Nucleus accumbens (tissue), 56 donors: ENCODE measurements at regions not wholly inside any gene's neighbourhood (a gene's known extent, or its start where the extent isn't known, plus 50 kb on each side); places are given as distances from the start of the nearest gene placed in this dataset.
"Not testable (repeated sequence)": the region's sequence is repeated elsewhere in the genome, so short reads cannot be mapped to it uniquely, and the experiment has no call there.

Experiments
- DNase-seq, 56 donors: peaks; one replicate each; lab custom pipeline; 2025; lab: John Stamatoyannopoulos, UW

DNA sequence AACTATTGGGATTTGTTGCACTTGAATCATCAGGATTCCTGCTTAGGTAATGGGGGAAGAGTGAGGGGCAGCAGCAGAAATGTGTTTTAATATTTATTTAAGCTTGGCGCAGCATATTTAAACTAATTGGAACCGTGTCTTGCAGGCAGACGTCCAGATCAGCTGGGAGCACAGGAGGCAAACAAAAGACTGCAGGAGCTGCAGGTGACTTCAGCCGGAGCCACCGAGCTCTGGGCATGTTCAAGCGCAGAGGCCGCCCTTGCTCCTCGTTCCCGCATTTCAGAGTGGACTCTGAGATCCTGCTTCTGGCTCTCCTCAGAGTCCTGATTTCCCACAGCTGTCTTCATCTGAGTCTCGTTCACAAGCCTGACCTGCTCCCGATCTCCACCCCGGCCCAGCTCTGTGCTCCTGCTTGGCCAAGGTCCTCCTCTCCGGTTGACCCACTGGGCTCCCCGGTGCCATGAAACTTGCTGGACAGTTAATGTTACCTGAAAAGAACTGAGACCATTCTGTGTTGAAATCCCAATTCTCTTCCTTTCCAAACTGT is 475.5 kb downstream of the SOX11 start:
- DNase-seq, result no peak

DNA sequence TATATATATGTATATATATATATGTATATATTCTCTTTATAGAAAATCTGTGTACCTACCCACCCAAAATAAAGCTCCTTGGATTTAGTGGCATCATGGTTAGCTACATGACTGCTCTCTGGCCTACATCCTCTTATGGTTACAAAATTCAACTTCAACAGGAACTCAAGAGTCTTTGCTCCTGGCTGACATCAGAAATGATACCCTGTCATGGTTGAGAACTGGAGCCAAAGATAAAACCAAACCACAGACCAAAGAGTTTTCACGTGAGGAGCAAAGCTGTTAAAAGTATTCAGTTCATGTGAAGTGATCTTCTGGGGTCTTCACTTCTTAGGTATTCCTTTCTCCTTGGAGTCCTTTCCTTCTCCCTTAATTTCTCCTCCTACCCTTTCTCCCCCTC is 476.3 kb downstream of the SOX11 start:
- DNase-seq, result no peak

DNA sequence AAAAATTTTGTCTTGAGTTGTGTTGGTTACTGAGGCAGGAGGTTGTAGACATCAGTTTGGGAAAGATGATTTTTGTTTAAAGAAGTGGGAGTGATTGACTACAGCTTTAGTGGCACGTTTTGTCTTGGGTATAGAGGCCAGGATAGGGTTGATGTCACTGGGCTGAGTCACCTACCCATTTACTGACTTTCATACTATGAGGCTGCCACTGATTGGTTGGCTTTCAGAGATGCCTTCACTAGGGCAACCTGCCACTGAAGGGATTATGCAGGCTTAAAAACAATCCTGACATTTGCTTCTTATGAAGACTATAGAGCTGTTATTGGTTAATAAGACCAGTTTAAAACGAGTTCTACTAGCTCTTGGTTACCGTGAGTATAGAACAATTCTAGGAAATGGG is 479.1 kb downstream of the SOX11 start:
- no peak for DNase-seq

DNA sequence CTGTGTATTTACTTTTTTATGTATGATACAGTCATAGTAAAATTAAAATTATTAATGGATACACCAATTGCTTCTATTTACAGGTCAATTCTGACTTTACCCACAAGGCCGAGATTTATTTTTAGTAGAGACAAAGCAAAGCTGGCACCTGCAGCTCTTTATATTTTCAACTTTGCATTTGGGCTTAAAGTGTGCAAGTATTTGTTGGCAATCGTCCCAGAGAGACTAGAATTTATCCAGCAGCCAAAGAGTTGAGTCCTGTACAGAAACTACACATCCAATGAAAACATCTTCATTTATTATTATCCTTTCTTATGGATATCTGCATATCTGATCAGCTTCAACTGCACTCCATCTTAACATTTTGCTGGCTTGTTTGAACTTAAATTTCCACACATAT is 485.6 kb downstream of the SOX11 start:
- DNase-seq, result no peak

DNA sequence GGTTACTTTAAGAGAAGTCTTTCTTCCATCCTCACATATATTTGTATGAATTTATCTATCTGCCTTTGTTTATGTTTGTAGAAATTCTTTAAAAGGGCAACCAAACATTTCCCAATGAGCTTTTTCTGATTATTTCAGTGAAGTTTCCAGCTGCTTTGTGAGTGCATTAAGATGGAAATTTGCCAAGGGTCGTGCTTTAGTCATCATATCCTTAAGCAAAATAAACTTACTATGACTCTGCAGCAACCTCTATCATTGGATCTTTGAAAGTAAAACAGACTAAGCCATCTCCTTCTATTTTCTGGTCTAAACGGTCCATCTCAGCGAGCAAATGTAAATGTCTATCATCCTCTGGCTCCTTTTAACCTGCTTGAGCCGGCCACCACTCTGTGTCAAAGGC is 489.3 kb downstream of the SOX11 start:
- DNase-seq, result no peak

DNA sequence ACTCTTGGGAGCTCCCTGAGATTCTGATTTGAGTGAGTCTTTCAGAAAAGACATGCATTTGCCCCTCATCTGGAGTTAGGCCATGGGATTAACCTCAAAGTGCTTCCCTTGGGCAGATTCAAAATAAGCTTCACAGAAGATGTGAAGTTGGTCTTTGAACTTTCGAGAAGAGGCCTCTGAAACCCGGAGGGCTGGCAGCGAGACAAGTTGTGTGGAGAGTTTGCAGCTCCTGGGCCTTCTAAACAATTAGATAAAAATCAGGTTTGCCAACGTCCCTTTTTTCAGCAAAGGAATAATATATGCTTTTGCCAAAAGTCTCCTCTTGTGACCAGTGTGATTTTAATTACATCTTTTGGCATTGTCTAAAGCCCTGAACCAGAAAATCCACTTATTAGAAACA is 489.7 kb downstream of the SOX11 start:
- DNase-seq, result no peak

DNA sequence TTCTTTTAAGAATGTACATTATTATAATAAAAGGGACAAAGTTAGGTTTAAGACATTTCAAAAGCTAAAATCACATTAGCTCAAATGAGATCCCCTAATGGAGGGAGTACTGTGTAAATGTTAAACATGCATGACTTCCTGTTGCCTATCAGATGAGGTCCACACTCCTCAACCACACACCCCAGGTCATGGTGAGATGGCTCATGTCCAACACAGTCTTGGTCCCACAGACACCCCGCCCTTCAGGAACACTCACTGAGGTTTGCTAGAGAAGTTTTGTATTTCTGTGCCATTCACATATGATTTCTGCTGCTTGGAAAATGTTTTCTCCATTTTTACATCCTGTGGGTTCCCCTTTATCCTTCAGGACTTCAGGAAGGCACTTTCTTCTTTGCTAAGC is 491.0 kb downstream of the SOX11 start:
- DNase-seq, result no peak

DNA sequence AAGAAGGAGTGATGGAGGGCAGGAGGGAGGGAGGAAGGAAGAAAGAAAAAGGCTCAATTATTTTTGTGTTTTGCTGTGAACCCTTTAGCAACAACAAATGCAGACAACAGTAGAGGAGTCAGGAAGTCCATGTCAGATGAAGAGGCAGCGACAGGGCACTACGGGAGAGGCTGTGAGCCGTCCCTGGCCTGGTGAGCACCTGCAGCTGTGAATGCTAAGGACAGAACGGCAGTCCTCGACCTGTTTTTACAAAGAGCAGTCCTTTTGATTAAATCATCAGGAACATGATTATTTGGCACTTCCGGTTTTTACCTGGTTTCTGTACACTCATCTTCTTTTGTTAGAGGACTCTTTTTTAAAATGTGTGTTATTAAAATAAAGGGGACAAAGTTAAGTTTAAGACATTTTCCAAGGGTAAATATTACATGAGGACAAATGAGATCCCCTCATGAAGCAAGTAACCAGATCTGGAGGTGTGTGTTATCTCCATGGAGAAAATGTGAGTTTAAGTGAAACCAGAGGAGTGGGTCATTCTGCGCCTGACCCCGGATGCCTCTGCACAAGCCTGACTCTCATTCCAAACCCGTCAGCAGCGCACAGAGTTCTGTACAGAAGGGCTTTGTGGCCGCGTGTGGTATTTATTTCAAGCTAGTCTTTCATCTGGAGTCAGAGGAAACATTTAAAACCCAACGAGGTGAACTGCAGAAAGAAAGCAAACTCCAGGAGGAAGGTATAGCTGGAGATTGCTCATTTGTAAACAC is 492.5 kb downstream of the SOX11 start:
- no peak for DNase-seq

DNA sequence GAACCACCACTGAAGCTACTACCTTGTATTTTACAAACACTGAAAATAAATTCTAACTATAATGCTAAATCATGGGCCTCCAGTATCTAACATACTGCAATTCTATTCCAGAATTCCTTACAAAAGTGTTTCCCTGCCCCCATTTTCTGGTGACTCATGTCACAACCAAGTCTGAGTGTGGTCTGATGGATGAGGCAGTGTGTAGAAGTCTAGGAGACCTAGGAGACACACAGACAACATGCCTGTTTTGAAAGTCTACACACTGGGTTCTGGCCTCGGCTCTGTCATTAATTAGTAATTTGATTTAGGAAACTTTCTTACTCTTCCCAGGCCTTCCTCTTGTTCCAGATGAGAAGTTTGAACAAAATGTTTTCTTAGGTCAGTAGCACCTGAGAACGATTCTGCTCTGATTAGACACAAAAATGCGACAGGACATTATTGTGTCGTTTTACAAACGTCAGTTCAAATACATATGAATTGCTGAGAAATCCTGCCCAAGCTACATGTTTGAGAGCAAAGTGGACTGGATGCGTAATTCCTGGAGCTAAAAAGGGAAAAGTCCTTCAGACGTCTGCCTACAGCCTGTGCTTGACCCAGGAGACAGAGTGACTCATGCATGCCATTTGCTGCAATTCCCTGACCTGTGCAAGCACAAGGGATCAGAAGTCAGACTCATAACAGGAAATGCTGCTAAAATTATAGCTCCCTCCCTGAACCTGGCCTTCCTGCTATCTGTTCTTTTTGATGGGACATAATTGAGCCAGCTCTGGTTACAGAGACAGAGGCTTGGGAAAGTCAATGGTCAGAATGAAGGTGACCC is 494.4 kb downstream of the SOX11 start:
- DNase-seq, result no peak

DNA sequence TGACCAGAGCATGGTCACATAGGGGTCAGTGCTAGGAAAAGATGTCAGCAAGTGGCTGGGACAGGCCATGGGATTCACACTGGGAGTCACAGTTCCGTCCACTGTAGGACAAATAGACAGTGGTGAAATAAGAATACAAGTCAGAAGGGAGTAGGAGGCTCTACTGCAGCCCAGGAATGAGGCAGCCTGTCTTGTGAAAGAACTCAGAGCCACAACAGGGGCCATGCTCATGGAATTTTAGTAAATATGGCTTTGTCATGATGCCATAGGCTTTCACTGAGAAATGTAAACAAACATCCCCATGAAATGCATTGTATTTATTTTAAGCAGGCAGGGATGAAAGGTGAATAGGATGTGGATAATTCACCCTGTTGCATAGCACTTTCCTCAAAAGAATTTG is 504.3 kb downstream of the SOX11 start:
- DNase-seq, result no peak

DNA sequence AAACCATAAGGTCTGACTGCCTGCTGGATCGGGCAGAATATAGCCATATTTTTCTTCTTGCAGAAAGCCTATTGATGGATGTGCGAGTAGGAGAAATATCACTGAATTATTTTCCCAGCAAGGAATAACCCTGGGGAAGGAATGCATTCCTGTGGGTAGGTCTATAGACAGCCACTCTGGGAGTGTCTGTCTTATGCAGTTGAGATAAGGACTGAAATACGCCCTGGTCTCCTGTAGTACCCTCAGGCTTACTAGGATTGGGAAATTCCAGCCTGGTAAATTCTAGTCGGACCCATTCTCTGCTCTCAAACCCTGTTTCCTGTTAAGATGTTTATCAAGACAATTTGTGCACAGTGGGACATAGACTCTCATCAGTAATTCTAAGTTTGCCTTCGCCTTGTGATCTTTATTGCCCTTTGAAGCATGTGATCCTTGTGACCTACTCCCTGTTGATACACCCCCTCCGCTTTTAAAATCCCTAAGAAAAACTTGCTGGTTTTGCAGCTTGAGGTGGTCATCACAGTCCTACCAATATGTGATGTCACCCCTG is 506.3 kb downstream of the SOX11 start:
- DNase-seq, result not testable (repeated sequence)

DNA sequence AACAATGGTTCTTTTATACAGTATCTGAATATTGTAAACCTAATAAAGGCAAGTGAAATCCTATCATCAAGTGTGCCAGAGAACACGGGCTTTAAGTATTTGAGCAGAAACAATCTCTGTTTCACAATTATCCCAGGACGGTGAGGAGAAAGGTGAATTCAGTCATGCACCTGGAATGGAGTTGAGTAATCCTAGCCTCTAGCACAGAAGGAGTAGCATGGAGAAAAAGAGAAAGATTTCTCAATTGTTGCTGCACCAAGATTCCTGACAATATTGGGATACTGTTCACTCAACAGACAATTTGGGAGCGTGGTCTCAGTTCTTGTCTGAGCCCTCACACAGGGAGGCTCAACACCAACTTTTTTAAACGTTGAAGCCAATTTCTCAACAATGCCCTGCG is 510.6 kb downstream of the SOX11 start:
- DNase-seq, result no peak

DNA sequence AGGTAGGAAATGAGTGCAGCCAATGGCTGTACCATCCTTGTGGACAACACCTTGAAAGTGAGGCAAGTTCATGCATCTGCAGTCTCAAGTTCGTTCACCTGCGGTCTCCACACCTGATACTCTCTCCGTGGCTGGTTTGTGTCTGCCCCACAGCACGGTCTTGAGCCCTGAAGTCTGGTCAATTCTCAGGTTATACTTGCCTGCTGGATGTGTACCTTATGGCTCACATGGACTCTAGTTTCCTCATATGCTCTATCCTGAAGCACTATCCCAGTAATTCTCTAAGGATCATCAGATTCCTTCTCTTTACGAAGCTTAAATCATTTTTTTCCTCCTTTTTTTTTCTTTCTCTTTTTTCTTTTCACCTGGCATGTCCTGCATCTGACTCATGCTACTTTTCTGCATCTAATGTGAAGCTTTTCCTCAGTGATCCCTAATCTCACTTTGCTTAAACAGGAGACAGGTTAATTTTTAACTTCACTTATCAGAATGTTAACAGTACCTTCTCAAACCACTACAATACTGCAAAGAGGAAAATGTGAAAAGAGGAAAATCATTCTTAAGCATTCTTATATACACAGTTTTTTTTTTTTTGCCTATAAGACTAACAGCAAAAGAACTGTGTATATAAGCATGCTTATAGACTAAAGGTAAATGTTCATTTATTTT is 511.2 kb downstream of the SOX11 start:
- no peak for DNase-seq

DNA sequence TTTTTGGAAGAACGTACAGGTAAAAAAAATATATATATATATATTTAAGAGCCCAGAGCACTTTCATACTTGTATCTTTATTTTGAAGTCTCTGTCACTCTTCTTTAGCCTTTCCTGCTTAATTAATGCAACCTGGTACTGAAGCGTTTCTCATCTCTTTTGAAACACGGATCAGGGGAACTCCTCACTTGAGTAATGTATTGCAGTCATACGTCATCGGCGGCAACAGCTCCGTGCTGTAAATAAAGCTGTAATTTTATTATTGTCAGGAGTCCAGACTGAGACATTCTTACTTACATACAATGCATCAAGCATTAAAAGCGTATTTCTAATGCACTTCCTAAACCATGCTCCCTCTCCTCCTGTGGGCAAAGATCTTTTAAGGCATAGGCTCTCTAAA is 514.7 kb downstream of the SOX11 start:
- no peak for DNase-seq

DNA sequence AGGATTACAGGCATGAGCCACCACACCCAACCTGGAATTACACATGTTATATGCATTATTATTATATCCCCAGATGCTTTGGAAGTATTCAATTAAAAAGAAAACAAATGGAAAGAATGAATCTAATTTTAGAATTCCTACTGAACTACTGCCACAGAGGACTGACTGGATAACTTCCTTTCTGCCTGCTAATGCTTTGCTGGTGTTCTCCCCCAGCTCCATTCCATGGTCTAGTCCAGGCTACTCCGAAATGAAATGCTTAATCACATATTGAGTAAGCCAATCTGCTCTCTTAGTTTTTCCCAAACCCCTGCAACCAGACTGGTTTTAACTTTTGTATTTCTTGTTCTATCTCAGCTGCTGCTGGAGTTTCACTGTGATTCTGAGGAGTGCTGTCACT is 519.1 kb downstream of the SOX11 start:
- no peak for DNase-seq

DNA sequence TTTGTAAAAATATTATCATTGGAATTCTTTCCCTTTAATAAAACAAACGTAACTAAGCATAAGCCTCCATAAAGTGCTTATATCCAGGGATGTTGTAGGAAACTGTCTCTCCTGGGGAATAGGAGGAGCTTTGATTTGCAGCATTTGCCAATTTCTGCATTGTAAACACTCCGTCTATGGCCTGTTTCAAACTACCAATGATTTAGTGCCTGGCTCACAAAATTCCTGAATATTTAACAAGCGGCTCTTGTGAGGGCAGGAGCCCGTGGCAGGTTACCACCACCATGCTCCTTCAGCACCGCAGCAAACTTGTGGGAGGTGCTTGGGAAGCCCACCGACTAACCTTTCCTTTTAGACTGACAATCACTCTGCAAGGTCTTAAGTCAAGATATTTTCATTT is 520.3 kb downstream of the SOX11 start:
- DNase-seq, result no peak

DNA sequence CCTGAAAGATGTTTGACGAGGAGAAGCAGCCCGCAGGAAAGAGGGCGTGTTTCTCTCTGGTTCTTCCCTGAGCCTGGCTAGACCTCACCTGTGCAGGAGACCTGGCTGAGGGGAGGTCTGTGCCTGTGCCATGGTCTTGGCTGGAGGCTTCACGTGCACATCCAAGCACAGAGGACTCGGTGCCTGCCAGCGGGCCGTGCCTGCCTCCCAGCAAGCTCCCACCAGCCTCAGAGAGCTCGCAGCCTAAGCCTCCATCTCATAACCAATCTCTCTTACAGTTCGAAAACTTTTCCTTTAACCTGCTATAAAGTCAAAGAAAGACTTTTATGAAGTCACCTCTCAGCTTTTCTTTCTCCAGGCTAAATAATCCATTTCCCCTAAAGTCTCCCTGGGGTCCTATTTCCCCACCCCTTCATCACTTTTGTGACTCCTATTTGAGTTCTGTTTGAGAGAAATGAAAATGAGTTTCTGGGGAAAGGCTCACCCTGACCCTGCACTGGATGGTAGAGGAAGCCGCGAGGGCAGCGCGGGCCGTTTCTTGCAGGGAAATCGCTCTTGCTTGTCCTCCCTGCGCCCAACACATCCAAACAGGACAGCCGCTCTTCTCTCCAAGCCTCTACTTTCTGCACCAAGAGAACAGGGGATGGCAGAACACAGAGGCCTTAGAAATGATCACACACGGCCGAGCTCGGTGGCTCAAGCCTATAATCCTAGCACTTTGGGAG is 521.0 kb downstream of the SOX11 start:
- DNase-seq, result no peak

DNA sequence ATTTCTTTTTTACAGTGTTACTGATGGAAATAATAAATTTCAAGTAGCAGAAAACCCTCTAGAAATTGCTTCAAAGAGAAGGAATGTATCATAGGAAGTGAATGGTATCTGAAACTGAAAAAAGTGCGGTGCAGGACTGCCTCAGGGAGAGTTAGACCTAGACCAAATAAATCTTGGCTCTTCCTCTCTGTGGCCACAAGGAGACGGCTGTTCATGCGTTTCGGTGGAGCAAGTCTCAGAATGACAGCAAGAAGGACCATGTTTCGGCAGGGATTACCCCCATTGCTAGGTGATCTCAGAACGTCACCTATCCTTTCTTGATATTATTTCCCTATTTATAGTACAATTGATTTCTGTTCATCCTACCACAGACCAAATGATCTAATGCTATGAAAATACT is 522.3 kb downstream of the SOX11 start:
- no peak for DNase-seq

DNA sequence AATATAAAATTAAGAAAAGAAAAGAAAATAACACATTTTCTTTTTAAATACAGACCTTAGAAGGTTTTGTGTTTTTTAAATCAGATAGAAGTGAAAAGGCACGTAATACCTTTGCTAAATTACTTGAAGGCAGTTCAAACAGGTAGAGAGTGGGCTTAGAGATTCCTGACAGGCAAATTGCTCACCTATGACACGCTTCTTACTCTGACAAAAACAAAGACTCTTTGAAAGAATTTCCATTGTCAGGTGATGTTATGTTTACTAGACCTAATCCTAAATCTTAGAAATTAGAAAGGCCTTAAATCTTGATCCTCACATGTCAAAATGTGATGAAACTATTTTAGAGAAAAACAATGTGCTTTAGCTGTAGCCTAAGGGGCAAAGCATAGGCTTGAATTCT is 522.9 kb downstream of the SOX11 start:
- no peak for DNase-seq

DNA sequence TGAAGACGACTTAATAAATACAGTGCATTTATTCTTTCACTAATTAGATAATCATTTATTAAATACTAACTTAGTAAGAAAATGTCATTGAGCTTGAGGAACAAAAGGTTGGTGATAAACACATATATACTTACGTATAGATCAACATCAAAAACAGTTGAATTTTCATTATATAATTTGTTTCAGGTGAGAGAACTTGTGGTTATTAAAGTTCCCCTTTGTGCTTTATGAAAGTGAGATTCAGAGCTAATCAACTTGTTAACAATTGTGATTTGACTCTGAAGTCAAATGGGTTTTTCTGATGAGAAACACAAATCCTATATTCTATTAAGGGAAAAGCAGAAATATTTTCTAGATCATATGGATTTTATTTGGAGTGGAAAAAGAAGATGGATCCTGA is 524.0 kb downstream of the SOX11 start:
- no peak for DNase-seq
